VCaP (cell line): ENCODE measurements at regions not wholly inside any gene's neighbourhood (a gene's known extent, or its start where the extent isn't known, plus 50 kb on each side); places are given as distances from the start of the nearest gene placed in this dataset.

ENCODE experiments used
- H3K27ac ChIP-seq: fragments of 450-650 bp; 2 replicates; pipeline ENCODE4 v1.5.1; 2017
- TF ChIP-seq, protein P1 (sequence below): fragments of 450-650 bp; conservative IDR thresholded peaks from 2 replicates; pipeline ENCODE4 v1.5.1; 2017; ENCODE audit warnings: mild to moderate bottlenecking, moderate library complexity

GRCh38 chr1:234751678-234752077 is 141.7 kb upstream of the IRF2BP2 start:
- TF ChIP-seq, protein P1, sequence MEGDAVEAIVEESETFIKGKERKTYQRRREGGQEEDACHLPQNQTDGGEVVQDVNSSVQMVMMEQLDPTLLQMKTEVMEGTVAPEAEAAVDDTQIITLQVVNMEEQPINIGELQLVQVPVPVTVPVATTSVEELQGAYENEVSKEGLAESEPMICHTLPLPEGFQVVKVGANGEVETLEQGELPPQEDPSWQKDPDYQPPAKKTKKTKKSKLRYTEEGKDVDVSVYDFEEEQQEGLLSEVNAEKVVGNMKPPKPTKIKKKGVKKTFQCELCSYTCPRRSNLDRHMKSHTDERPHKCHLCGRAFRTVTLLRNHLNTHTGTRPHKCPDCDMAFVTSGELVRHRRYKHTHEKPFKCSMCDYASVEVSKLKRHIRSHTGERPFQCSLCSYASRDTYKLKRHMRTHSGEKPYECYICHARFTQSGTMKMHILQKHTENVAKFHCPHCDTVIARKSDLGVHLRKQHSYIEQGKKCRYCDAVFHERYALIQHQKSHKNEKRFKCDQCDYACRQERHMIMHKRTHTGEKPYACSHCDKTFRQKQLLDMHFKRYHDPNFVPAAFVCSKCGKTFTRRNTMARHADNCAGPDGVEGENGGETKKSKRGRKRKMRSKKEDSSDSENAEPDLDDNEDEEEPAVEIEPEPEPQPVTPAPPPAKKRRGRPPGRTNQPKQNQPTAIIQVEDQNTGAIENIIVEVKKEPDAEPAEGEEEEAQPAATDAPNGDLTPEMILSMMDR: no peak
- H3K27ac ChIP-seq: peak overlapping the region; percentile 81

- peak overlapping the region; percentile 81 for H3K27ac ChIP-seq
- TF ChIP-seq, protein P1: no peak
Measured at GRCh38 chr1:234750922-234751627, 141.1 kb upstream of the IRF2BP2 start.

DNA sequence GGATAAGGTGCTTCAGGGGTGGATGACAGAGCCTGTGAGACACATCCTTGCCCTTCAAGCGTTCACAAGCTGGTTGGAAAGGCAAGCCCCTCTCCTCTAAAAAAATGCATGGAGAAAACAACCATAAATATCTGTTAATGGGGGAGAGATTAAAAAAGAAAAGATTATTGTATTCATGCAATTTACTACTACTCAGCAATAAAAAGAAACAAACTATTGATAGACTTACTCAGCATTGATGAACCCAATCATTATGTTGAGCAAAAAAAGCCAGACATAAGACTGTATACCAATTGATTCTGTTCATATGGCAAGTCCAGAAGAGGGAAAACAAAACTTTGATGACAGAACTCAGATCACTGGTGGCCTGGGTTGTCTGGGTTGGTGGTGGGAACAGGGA is 138.7 kb upstream of the IRF2BP2 start:
- TF ChIP-seq, protein P1: no peak
- no peak overlapping the region for H3K27ac ChIP-seq

DNA sequence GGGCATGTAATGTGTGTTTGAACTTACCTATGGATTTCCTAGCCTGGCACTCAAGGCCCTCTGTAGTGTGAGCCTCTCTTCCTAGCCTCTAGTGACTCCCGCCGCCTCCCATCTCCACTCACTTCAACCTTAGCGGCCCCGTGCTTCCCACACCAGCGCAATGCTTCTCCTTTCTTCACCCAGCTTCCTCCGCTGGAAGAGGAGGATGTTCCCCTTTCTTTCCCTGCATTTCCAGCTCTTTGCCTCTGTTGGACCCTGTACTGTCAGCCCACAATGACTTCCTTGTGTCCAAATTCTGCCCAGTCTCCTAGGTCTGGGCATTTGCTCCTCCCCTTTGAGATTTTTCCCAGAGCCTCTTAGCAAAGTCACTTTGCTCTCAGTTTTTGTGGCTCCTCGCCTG is 138.1 kb upstream of the IRF2BP2 start:
- TF ChIP-seq, protein P1: no peak
- H3K27ac ChIP-seq: no peak overlapping the region

DNA sequence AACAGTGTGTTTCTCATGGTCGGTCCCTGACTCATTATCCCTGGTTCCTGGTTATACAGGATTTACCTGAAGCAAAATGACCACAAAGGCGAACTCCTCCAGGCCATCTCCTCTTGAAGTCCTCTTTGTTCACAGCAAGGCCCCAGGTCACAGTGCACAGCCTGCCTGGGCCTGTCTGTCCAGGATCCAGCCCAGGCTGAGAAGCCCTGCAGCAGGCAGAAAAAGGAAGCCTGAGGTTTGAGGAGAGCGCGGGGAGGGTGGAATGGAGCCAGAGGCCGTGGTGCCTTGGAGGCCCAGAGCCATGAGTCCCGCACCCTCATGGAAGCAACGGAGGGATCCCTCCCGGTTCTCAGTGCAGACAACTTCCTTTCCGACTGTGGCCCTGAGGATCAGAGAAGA is 136.8 kb upstream of the IRF2BP2 start:
- TF ChIP-seq, protein P1: no peak
- no peak overlapping the region for H3K27ac ChIP-seq

DNA sequence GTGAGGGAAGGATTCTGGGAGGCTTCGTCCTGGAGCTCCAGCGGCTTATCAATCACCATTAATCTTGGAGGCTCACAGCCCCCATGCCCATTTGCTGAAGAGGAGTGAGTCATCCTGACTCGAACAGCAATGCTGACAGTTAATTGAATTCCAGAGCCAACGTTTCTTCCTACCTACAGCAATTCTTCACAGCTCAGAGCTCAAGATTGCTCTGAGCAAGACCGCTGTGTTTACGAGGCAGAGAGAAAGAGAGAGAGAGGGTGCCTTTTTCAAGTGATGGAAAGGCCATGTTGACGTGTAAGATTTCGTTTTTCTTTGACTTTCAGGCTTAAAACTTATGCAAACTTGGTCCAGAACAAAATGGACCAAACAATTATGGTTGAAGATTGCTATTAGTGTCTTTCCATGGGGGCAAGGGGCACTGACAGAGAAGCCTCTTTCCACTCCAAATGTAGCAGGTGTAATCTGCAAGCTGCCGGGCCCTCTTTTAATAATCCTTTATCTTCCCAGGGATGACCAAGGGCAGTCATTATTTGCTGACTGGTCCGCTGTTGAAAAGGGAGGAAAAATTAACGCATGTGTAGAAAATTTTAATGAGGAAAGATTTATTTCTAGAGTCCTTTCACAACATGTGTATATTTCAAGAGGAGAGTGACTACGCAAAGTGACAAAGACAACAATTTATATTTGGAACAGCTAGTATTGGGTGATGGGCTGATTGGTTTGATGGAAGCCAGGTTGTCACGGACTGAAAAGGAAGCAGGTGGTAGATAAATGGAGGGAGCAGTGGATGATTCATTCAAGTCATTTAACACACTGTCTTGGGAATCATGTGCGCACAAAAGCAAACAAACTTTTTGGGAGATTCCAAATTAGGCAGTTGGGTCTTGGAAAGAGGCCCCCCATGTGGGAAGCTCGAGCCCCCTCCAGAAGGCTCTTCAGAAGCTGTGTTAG is 136.1 kb upstream of the IRF2BP2 start:
- TF ChIP-seq, protein P1: no peak
- H3K27ac ChIP-seq: no peak overlapping the region

DNA sequence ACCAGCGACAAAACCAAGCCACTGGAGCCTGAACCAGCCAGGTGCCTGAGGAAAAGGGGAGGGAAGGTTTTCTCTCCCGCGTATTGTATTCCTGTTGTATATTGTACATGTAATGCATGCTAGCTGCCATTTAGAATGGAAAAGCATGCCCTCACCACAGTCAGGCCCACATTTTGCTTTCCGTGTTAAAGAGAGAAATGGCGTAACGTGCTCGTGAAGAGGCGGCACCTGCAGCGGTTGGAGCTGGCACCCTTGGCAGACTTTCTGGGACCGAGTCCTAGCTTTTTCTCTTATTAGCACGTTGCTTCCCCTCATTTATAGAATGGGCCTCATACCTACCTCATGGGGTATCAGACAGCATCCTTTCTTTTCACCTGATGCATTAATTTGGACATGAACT is 135.3 kb upstream of the IRF2BP2 start:
- TF ChIP-seq, protein P1: no peak
- no peak overlapping the region for H3K27ac ChIP-seq
